SK-N-SH (cell line): ENCODE measurements at regions not wholly inside any gene's neighbourhood (a gene's known extent, or its start where the extent isn't known, plus 50 kb on each side); places are given as distances from the start of the nearest gene placed in this dataset.

ENCODE experiments used
- CTCF ChIA-PET: fragments of 300-600, 350-600 bp; formaldehyde crosslinking; extraction: SDS; loops from one replicate; lab custom pipeline; 2021; lab: Yijun Ruan, JAX
- POLR2A ChIA-PET: fragments of 350-600 bp; sonication (Branson Sonifier 250); formaldehyde crosslinking; extraction: SDS; loops from one replicate; lab custom pipeline; 2020; ENCODE audit warnings: antibody characterized with exemption, inconsistent platforms; lab: Yijun Ruan, JAX
- DNase-seq: peaks from one replicate; pipeline ENCODE4 v3.0.0; 2012
- H2AFZ ChIP-seq: fragments of 200-600 bp; sonication (generic); 2 replicates; pipeline ENCODE4 v1.8.1; 2016; ENCODE audit warnings: antibody characterized with exemption, mild to moderate bottlenecking, low read depth
- H3F3A ChIP-seq: fragments of 200-600 bp; sonication (generic); replicated peaks from 2 replicates; pipeline ENCODE3; 2016; ENCODE audit warnings: antibody characterized with exemption, mild to moderate bottlenecking; ENCODE audit not compliant: insufficient read depth
- H3K27ac ChIP-seq, 2 experiments: fragments of 200-500 bp in 1 of 2; fragments of 200-600 bp in 1 of 2; sonication (Bioruptor generic) in 1 of 2; sonication (generic), shearing (Covaris generic) in 1 of 2; 2 replicates each; pipeline versions ENCODE4 v1.5.1 to v1.6.1; 2014 to 2016; ENCODE audit warnings: low read depth in 2 of 2, inconsistent platforms in 1 of 2, low read length in 1 of 2, mild to moderate bottlenecking in 1 of 2, mixed read lengths in 1 of 2
- H3K27me3 ChIP-seq: fragments of 200-600 bp; sonication (generic), shearing (Covaris generic); 2 replicates; pipeline ENCODE4 v1.6.1; 2016; ENCODE audit warnings: mixed run types; ENCODE audit not compliant: insufficient read depth
- H3K36me3 ChIP-seq, 2 experiments: fragments of 200-500 bp in 1 of 2; fragments of 200-600 bp in 1 of 2; sonication (Bioruptor generic) in 1 of 2; sonication (generic) in 1 of 2; replicated peaks in 1 of 2; 2 replicates each; pipeline versions ENCODE3 to v1.5.1; 2014 to 2016; ENCODE audit warnings: low read length in 1 of 2, mild to moderate bottlenecking in 1 of 2; ENCODE audit not compliant: insufficient read depth in 2 of 2, control insufficient read depth in 1 of 2
- H3K4me1 ChIP-seq, 2 experiments: fragments of 200-500 bp in 1 of 2; fragments of 200-600 bp in 1 of 2; sonication (Bioruptor generic) in 1 of 2; sonication (generic), shearing (Covaris generic) in 1 of 2; 2 replicates each; pipeline versions ENCODE4 v1.5.1 to v1.6.1; 2014 to 2016; ENCODE audit warnings: low read depth in 1 of 2, low read length in 1 of 2, mixed run types in 1 of 2; ENCODE audit not compliant: insufficient read depth in 2 of 2, control insufficient read depth in 1 of 2
- H3K4me2 ChIP-seq: fragments of 200-600 bp; sonication (generic), shearing (Covaris generic); 2 replicates; pipeline ENCODE4 v1.6.1; 2017; ENCODE audit warnings: mixed run types
- H3K4me3 ChIP-seq, 2 experiments: fragments of 200-500 bp in 1 of 2; fragments of 200-600 bp in 1 of 2; sonication (Bioruptor generic) in 1 of 2; sonication (generic), shearing (Covaris generic) in 1 of 2; 2 replicates each; pipeline versions ENCODE4 v1.5.1 to v1.8.1; 2014 to 2016; ENCODE audit warnings: low read depth in 2 of 2, inconsistent platforms in 1 of 2, low read length in 1 of 2, mild to moderate bottlenecking in 1 of 2, mixed read lengths in 1 of 2, moderate library complexity in 1 of 2
- H3K79me2 ChIP-seq: fragments of 200-600 bp; sonication (generic); 2 replicates; pipeline ENCODE4 v1.8.1; 2017; ENCODE audit warnings: mild to moderate bottlenecking; ENCODE audit not compliant: insufficient read depth
- H3K9ac ChIP-seq: fragments of 200-600 bp; sonication (generic); 2 replicates; pipeline ENCODE4 v1.6.1; 2017; ENCODE audit warnings: mixed run types
- H3K9me2 ChIP-seq: fragments of 200-600 bp; sonication (generic); 2 replicates; pipeline ENCODE4 v1.6.1; 2017; ENCODE audit warnings: mixed run types
- H3K9me3 ChIP-seq: fragments of 200-600 bp; sonication (generic); 2 replicates; pipeline ENCODE4 v1.6.1; 2017; ENCODE audit warnings: mixed run types, mild to moderate bottlenecking, moderate library complexity
- H4K20me1 ChIP-seq: fragments of 200-600 bp; sonication (generic); 2 replicates; pipeline ENCODE4 v1.6.1; 2017; ENCODE audit warnings: mild to moderate bottlenecking, mixed run types; ENCODE audit not compliant: insufficient read depth
- CHD2 ChIP-seq: fragments of 150-350 bp; IDR thresholded peaks from 2 replicates; pipeline ENCODE4 v1.6.1; 2018; ENCODE audit warnings: low read length; ENCODE audit not compliant: partially characterized antibody
- ELF1 ChIP-seq: IDR thresholded peaks from 2 replicates; pipeline ENCODE4 v1.4.0; 2012
- FOSL2 ChIP-seq: IDR thresholded peaks from 2 replicates; pipeline ENCODE4 v1.4.0; 2012; ENCODE audit warnings: low read depth, mild to moderate bottlenecking, moderate library complexity, borderline replicate concordance
- FOXM1 ChIP-seq: IDR thresholded peaks from 2 replicates; pipeline ENCODE4 v1.4.0; 2012; ENCODE audit warnings: low read depth, mild to moderate bottlenecking
- GABPA ChIP-seq: IDR thresholded peaks from 2 replicates; pipeline ENCODE4 v1.4.0; 2012; ENCODE audit warnings: low read depth, mild to moderate bottlenecking
- GATA2 ChIP-seq: sonication (generic); formaldehyde crosslinking; IDR thresholded peaks from 2 replicates; pipeline ENCODE4 v1.5.0; 2020; ENCODE audit warnings: mild to moderate bottlenecking, missing genetic modification reagents
- NFIC ChIP-seq: IDR thresholded peaks from 2 replicates; pipeline ENCODE4 v1.4.0; 2012; ENCODE audit warnings: borderline replicate concordance
- NRF1 ChIP-seq: IDR thresholded peaks from 2 replicates; pipeline ENCODE4 v1.6.1; 2012; ENCODE audit warnings: low read depth, mild to moderate bottlenecking, low read length
- POLR2AphosphoS5 ChIP-seq: IDR thresholded peaks from 2 replicates; pipeline ENCODE4 v1.6.1; 2012; ENCODE audit warnings: low read depth, low read length
- RAD21 ChIP-seq: IDR thresholded peaks from 2 replicates; pipeline ENCODE4 v1.6.1; 2012; ENCODE audit warnings: mild to moderate bottlenecking, low read length
- RFX5 ChIP-seq: IDR thresholded peaks from 2 replicates; pipeline ENCODE4 v1.6.1; 2012; ENCODE audit warnings: mild to moderate bottlenecking, improper control_type of control experiment, low read length
- RXRA ChIP-seq: IDR thresholded peaks from 2 replicates; pipeline ENCODE4 v1.4.0; 2012; ENCODE audit warnings: low read depth, mild to moderate bottlenecking, borderline replicate concordance
- SMC3 ChIP-seq: IDR thresholded peaks from 2 replicates; pipeline ENCODE4 v1.6.1; 2012; ENCODE audit warnings: low read depth, low read length, improper control_type of control experiment
- TAF1 ChIP-seq: IDR thresholded peaks from 2 replicates; pipeline ENCODE4 v1.6.1; 2012; ENCODE audit warnings: low read depth, mild to moderate bottlenecking, low read length, moderate library complexity, borderline replicate concordance
- TCF12 ChIP-seq: IDR thresholded peaks from 2 replicates; pipeline ENCODE4 v1.4.0; 2012
- TEAD4 ChIP-seq: IDR thresholded peaks from 2 replicates; pipeline ENCODE4 v1.4.0; 2012; ENCODE audit warnings: mild to moderate bottlenecking, borderline replicate concordance; ENCODE audit not compliant: insufficient read depth
- whole genome bisulfite sequencing: methylation state at CpG from one replicate; pipeline ENCODE4 v1.1.6; 2017; ENCODE audit warnings: low lambda C conversion rate; 5-methylcytosine and 5-hydroxymethylcytosine counted together
- TF ChIP-seq, protein P1 (sequence below): IDR thresholded peaks from 2 replicates; pipeline ENCODE4 v1.4.0; 2012; ENCODE audit warnings: low read depth, borderline replicate concordance
- TF ChIP-seq, protein P2 (sequence below): fragments of 150-350 bp; IDR thresholded peaks from 2 replicates; pipeline ENCODE4 v1.6.1; 2017; ENCODE audit warnings: antibody characterized with exemption, low read length, low read depth, borderline replicate concordance
- TF ChIP-seq, protein P3 (sequence below): IDR thresholded peaks from 2 replicates; pipeline ENCODE4 v1.6.1; 2012; ENCODE audit warnings: mild to moderate bottlenecking, low read depth, low read length, moderate library complexity
- TF ChIP-seq, protein P4 (sequence below): IDR thresholded peaks from 2 replicates; pipeline ENCODE4; 2012
- TF ChIP-seq, protein P5 (sequence below): fragments of 150-350 bp; IDR thresholded peaks from 2 replicates; pipeline ENCODE4 v1.6.1; 2016; ENCODE audit warnings: mild to moderate bottlenecking, low read depth, low read length
- TF ChIP-seq, protein P6 (sequence below): fragments of 200-600 bp; sonication (generic); IDR thresholded peaks from 2 replicates; pipeline ENCODE4 v1.6.1; 2017; ENCODE audit warnings: antibody characterized with exemption, mild to moderate bottlenecking, moderate library complexity
- TF ChIP-seq, protein P7 (sequence below): IDR thresholded peaks from 2 replicates; pipeline ENCODE4 v1.4.0; 2012; ENCODE audit warnings: low read depth

DNA sequence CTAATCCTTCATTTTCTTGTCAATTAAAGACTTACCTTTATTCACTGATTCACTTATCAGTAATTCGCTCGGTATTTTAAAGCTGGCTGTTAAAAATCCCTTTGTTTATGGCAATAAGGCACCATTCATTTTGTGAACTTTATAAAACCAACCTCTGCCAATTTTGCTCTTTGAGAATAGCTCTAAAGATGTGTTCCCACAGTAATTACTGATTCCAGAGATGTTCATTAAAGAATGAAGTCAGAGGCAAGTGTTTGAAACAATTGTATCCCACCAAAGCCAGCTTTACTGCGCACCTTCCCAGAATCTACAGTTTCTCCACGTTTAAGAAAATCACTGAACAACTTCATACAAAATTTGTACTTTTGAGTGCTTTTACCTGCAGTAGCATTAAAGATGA lies 424.5 kb downstream of the USP25 start (continued):
- TF ChIP-seq, protein P1, sequence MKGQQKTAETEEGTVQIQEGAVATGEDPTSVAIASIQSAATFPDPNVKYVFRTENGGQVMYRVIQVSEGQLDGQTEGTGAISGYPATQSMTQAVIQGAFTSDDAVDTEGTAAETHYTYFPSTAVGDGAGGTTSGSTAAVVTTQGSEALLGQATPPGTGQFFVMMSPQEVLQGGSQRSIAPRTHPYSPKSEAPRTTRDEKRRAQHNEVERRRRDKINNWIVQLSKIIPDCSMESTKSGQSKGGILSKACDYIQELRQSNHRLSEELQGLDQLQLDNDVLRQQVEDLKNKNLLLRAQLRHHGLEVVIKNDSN = no peak
- TF ChIP-seq NFIC (no peak), TAF1 (no peak), FOSL2 (no peak), POLR2AphosphoS5 (no peak), FOXM1 (no peak), TEAD4 (no peak), SMC3 (no peak), TCF12 (no peak), RXRA (no peak), NRF1 (no peak), RAD21 (no peak)
- TF ChIP-seq, protein P2, sequence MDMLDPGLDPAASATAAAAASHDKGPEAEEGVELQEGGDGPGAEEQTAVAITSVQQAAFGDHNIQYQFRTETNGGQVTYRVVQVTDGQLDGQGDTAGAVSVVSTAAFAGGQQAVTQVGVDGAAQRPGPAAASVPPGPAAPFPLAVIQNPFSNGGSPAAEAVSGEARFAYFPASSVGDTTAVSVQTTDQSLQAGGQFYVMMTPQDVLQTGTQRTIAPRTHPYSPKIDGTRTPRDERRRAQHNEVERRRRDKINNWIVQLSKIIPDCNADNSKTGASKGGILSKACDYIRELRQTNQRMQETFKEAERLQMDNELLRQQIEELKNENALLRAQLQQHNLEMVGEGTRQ = no peak
- TF ChIP-seq, protein P3, sequence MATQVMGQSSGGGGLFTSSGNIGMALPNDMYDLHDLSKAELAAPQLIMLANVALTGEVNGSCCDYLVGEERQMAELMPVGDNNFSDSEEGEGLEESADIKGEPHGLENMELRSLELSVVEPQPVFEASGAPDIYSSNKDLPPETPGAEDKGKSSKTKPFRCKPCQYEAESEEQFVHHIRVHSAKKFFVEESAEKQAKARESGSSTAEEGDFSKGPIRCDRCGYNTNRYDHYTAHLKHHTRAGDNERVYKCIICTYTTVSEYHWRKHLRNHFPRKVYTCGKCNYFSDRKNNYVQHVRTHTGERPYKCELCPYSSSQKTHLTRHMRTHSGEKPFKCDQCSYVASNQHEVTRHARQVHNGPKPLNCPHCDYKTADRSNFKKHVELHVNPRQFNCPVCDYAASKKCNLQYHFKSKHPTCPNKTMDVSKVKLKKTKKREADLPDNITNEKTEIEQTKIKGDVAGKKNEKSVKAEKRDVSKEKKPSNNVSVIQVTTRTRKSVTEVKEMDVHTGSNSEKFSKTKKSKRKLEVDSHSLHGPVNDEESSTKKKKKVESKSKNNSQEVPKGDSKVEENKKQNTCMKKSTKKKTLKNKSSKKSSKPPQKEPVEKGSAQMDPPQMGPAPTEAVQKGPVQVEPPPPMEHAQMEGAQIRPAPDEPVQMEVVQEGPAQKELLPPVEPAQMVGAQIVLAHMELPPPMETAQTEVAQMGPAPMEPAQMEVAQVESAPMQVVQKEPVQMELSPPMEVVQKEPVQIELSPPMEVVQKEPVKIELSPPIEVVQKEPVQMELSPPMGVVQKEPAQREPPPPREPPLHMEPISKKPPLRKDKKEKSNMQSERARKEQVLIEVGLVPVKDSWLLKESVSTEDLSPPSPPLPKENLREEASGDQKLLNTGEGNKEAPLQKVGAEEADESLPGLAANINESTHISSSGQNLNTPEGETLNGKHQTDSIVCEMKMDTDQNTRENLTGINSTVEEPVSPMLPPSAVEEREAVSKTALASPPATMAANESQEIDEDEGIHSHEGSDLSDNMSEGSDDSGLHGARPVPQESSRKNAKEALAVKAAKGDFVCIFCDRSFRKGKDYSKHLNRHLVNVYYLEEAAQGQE = no peak

DNA sequence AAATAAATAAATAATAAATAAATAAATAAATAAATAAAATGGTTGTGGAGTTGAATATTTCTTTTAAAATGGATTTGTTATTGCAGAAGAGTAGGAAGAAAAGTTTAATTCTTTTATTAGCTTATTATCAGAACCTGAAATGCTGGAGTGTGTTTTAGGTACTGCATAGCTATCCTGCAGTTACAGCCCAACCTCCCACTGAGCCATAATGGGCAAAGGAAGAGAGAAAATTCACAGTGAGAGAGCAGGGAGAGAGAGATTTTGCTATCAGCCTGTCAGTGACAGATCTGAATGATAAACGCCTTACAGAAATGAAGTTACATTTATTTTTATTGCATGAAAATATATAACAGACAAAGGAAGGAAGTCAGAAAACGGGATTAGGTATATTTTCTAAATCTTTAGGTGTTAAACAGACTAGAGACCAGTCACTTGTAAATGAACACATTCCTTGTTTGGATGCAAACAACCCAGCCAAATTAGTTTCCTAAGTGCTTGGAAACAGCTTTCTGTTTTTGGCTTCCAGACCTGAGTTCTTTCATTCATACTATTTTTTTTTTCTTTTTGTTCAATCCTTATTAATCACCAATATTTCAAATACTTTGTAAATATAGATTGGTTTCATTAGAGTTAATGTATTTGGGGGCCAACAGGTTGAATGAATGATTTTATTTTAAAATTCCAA lies 425.3 kb downstream of the USP25 start:
- Histone ChIP-seq H3K9me3 (no peaks in the 10 kb centered on the region), H3K9ac (no peak overlapping the region), H3K79me2 (no peaks in the 10 kb centered on the region), H3K27me3 (no peaks in the 10 kb centered on the region), H3K9me2 (no peaks in the 10 kb centered on the region), H3K27ac (no peak overlapping the region), H3K4me3 (no peak overlapping the region), H3K4me1 (no peaks in the 10 kb centered on the region), H3K4me2 (no peak overlapping the region), H2AFZ (no peak overlapping the region), H3F3A (no peaks in the 10 kb centered on the region), H3K36me3 (no peaks in the 10 kb centered on the region), H4K20me1 (no peaks in the 10 kb centered on the region)
- DNase-seq = no peak
- 42% methylated on average over 2 of the region's 2 CpGs for WGBS
- ChIA-PET CTCF (interaction anchor here (0.7 kb wide), 1 partner anchor 706 kb away, joined by 3 read pairs; no protein-coding TSS in a partner anchor), POLR2A (no interaction called here)
- TF ChIP-seq, protein P4, sequence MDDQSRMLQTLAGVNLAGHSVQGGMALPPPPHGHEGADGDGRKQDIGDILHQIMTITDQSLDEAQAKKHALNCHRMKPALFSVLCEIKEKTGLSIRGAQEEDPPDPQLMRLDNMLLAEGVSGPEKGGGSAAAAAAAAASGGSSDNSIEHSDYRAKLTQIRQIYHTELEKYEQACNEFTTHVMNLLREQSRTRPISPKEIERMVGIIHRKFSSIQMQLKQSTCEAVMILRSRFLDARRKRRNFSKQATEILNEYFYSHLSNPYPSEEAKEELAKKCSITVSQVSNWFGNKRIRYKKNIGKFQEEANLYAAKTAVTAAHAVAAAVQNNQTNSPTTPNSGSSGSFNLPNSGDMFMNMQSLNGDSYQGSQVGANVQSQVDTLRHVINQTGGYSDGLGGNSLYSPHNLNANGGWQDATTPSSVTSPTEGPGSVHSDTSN = no peak
- TF ChIP-seq, protein P5, sequence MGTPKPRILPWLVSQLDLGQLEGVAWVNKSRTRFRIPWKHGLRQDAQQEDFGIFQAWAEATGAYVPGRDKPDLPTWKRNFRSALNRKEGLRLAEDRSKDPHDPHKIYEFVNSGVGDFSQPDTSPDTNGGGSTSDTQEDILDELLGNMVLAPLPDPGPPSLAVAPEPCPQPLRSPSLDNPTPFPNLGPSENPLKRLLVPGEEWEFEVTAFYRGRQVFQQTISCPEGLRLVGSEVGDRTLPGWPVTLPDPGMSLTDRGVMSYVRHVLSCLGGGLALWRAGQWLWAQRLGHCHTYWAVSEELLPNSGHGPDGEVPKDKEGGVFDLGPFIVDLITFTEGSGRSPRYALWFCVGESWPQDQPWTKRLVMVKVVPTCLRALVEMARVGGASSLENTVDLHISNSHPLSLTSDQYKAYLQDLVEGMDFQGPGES = no peak
- TF ChIP-seq FOSL2 = no peak
- TF ChIP-seq, protein P6, sequence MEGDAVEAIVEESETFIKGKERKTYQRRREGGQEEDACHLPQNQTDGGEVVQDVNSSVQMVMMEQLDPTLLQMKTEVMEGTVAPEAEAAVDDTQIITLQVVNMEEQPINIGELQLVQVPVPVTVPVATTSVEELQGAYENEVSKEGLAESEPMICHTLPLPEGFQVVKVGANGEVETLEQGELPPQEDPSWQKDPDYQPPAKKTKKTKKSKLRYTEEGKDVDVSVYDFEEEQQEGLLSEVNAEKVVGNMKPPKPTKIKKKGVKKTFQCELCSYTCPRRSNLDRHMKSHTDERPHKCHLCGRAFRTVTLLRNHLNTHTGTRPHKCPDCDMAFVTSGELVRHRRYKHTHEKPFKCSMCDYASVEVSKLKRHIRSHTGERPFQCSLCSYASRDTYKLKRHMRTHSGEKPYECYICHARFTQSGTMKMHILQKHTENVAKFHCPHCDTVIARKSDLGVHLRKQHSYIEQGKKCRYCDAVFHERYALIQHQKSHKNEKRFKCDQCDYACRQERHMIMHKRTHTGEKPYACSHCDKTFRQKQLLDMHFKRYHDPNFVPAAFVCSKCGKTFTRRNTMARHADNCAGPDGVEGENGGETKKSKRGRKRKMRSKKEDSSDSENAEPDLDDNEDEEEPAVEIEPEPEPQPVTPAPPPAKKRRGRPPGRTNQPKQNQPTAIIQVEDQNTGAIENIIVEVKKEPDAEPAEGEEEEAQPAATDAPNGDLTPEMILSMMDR = no peak
- no peak for TF ChIP-seq ELF1
- TF ChIP-seq, protein P7, sequence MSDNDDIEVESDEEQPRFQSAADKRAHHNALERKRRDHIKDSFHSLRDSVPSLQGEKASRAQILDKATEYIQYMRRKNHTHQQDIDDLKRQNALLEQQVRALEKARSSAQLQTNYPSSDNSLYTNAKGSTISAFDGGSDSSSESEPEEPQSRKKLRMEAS = no peak
- no peak for TF ChIP-seq POLR2AphosphoS5
- TF ChIP-seq GATA2 = no peak
- TF ChIP-seq FOXM1 = no peak
- no peak for TF ChIP-seq CHD2
- no peak for TF ChIP-seq SMC3
- no peak for TF ChIP-seq RFX5
- TF ChIP-seq GABPA = no peak
